CD4-positive, alpha-beta T cell treated with Interleukin-12 subunit alpha and Interleukin-12 subunit beta, for 1 hour (primary cell): ENCODE measurements at regions not wholly inside any gene's neighbourhood (a gene's known extent, or its start where the extent isn't known, plus 50 kb on each side); places are given as distances from the start of the nearest gene placed in this dataset.
"Not testable (repeated sequence)": the region's sequence is repeated elsewhere in the genome, so short reads cannot be mapped to it uniquely, and the experiment has no call there.

Source experiments
- DNase-seq: peaks from one replicate; pipeline ENCODE4 v3.0.0-alpha.2; 2020

- no peak for DNase-seq
Observed at GRCh38 chr17:72372185-72372584, 251.4 kb downstream of the SOX9 start.

- DNase-seq = no peak
Observed at GRCh38 chr17:72373910-72374741, 253.3 kb downstream of the SOX9 start.

GRCh38 chr17:72376526-72377345 is 255.9 kb downstream of the SOX9 start:
- no peak for DNase-seq

- DNase-seq = no peak
Observed at GRCh38 chr17:72378414-72379390, 257.9 kb downstream of the SOX9 start.

- DNase-seq = no peak
Observed at GRCh38 chr17:72379516-72379915, 258.7 kb downstream of the SOX9 start.

GRCh38 chr17:72380120-72380519 is 259.3 kb downstream of the SOX9 start:
- DNase-seq = no peak

GRCh38 chr17:72380737-72381136 is 259.9 kb downstream of the SOX9 start:
- no peak for DNase-seq

- no peak for DNase-seq
Observed at GRCh38 chr17:72381597-72382397, 261.0 kb downstream of the SOX9 start.

- no peak for DNase-seq
Observed at GRCh38 chr17:72382971-72383722, 262.3 kb downstream of the SOX9 start.

GRCh38 chr17:72385475-72385874 is 264.7 kb downstream of the SOX9 start:
- DNase-seq = no peak

GRCh38 chr17:72386173-72386572 is 265.4 kb downstream of the SOX9 start:
- DNase-seq = not testable (repeated sequence)

GRCh38 chr17:72386619-72387237 is 265.9 kb downstream of the SOX9 start:
- no peak for DNase-seq

GRCh38 chr17:72387487-72387886 is 266.7 kb downstream of the SOX9 start:
- no peak for DNase-seq

- no peak for DNase-seq
Observed at GRCh38 chr17:72387969-72388368, 267.1 kb downstream of the SOX9 start.

GRCh38 chr17:72388765-72389473 is 268.1 kb downstream of the SOX9 start:
- DNase-seq = no peak

GRCh38 chr17:72390675-72391508 is 270.1 kb downstream of the SOX9 start:
- DNase-seq = no peak

GRCh38 chr17:72392056-72393010 is 271.5 kb downstream of the SOX9 start:
- no peak for DNase-seq

- DNase-seq = no peak
Observed at GRCh38 chr17:72393553-72393952, 272.7 kb downstream of the SOX9 start.
